ENCODE measurements at regions not wholly inside any gene's neighbourhood (a gene's known extent, or its start where the extent isn't known, plus 50 kb on each side); places are given as distances from the start of the nearest gene placed in this dataset.

- CTCF ChIA-PET: interaction anchor here (1.2 kb wide), 1 partner anchor 53 kb away, joined by 4 read pairs; no protein-coding TSS in a partner anchor
- Histone ChIP-seq H3K9me3 (ENCODE audit: control extremely low read depth in 1 of 5, control insufficient read depth in 4 of 5, insufficient read depth in 2 of 5, low read depth in 1 of 5, low read length in 4 of 5) (peaks cover 0 to 12% (median 2%) of the 10 kb centered on the region in 5 experiments), H3K27me3 (replicated peaks in 2 of 5; ENCODE audit: control insufficient read depth in 4 of 5, insufficient read depth in 5 of 5, low read length in 4 of 5) (no peaks in the 10 kb centered on the region), H3K36me3 (ENCODE audit: control insufficient read depth in 4 of 4, insufficient read depth in 4 of 4, low read length in 3 of 4) (no peaks in the 10 kb centered on the region), H3K27ac (ENCODE audit: insufficient read depth in 1 of 2, low read depth in 1 of 2, low read length in 2 of 2, poor library complexity in 1 of 2, severe bottlenecking in 2 of 2) (peak overlapping the region in 1 of 2 experiments; percentile 11), H3K4me3 (ENCODE audit: control insufficient read depth in 1 of 7, extremely low read depth in 1 of 7, insufficient read depth in 4 of 7, low read depth in 2 of 7, low read length in 6 of 7) (no peak overlapping the region), H3K4me1 (ENCODE audit: control extremely low read depth in 1 of 4, control insufficient read depth in 4 of 4, insufficient read depth in 4 of 4, low read length in 3 of 4) (peaks cover 0 to 34% (median 12%) of the 10 kb centered on the region in 4 experiments)
- POLR2A ChIA-PET: no interaction called here
- DNase-seq: peak; percentile 70 to 93 (median 89)
- WGBS (ENCODE audit: insufficient coverage): 0% methylated on average over 1 of the region's 3 CpGs
Measured at GRCh38 chr2:177098001-177098613, 114.5 kb upstream of the HNRNPA3 start.

GRCh38 chr2:177101930-177102329 lies 110.7 kb upstream of the HNRNPA3 start:
- CTCF ChIA-PET: interaction anchor here (1.1 kb wide), 1 partner anchor 93 kb away, joined by 3 read pairs; no protein-coding TSS in a partner anchor

GRCh38 chr2:177106212-177106611 lies 106.4 kb upstream of the HNRNPA3 start:
- Histone ChIP-seq H3K4me1 (ENCODE audit: control extremely low read depth in 1 of 4, control insufficient read depth in 4 of 4, insufficient read depth in 4 of 4, low read length in 3 of 4) (no peaks in the 10 kb centered on the region), H3K4me3 (ENCODE audit: control insufficient read depth in 1 of 7, extremely low read depth in 1 of 7, insufficient read depth in 4 of 7, low read depth in 2 of 7, low read length in 6 of 7) (no peak overlapping the region), H3K9me3 (ENCODE audit: control extremely low read depth in 1 of 5, control insufficient read depth in 4 of 5, insufficient read depth in 2 of 5, low read depth in 1 of 5, low read length in 4 of 5) (peaks cover 0 to 11% (median 2%) of the 10 kb centered on the region in 5 experiments), H3K27ac (ENCODE audit: insufficient read depth in 1 of 2, low read depth in 1 of 2, low read length in 2 of 2, poor library complexity in 1 of 2, severe bottlenecking in 2 of 2) (no peak overlapping the region), H3K36me3 (ENCODE audit: control insufficient read depth in 4 of 4, insufficient read depth in 4 of 4, low read length in 3 of 4) (no peaks in the 10 kb centered on the region), H3K27me3 (replicated peaks in 2 of 5; ENCODE audit: control insufficient read depth in 4 of 5, insufficient read depth in 5 of 5, low read length in 4 of 5) (no peaks in the 10 kb centered on the region)
- POLR2A ChIA-PET: no interaction called here
- CTCF ChIA-PET: no interaction called here
- WGBS (ENCODE audit: insufficient coverage): 100% methylated on average over 2 of the region's 2 CpGs
- DNase-seq: peak in 2 of 3 donors; percentile 12 to 32

More at GRCh38 chr2:177101930-177102329, 110.7 kb upstream of the HNRNPA3 start:
- H3K27ac ChIP-seq (ENCODE audit: insufficient read depth in 1 of 2, low read depth in 1 of 2, low read length in 2 of 2, poor library complexity in 1 of 2, severe bottlenecking in 2 of 2): no peak overlapping the region
- H3K36me3 ChIP-seq (ENCODE audit: control insufficient read depth in 4 of 4, insufficient read depth in 4 of 4, low read length in 3 of 4): no peaks in the 10 kb centered on the region
- no peak for DNase-seq
- H3K27me3 ChIP-seq (replicated peaks in 2 of 5; ENCODE audit: control insufficient read depth in 4 of 5, insufficient read depth in 5 of 5, low read length in 4 of 5): no peaks in the 10 kb centered on the region
- H3K4me3 ChIP-seq (ENCODE audit: control insufficient read depth in 1 of 7, extremely low read depth in 1 of 7, insufficient read depth in 4 of 7, low read depth in 2 of 7, low read length in 6 of 7): no peak overlapping the region
- H3K4me1 ChIP-seq (ENCODE audit: control extremely low read depth in 1 of 4, control insufficient read depth in 4 of 4, insufficient read depth in 4 of 4, low read length in 3 of 4): peaks cover 0 to 10% (median 6%) of the 10 kb centered on the region in 4 experiments
- peaks cover 0 to 15% (median 2%) of the 10 kb centered on the region in 5 experiments for H3K9me3 ChIP-seq (ENCODE audit: control extremely low read depth in 1 of 5, control insufficient read depth in 4 of 5, insufficient read depth in 2 of 5, low read depth in 1 of 5, low read length in 4 of 5)
- POLR2A ChIA-PET: no interaction called here

- CTCF ChIA-PET: interaction anchor here (1.0 to 2.1 kb wide), 6 partner anchors 12 to 295 kb away, joined by 3 to 7 read pairs (median 4); no protein-coding TSS in a partner anchor
- Histone ChIP-seq H3K4me3 (ENCODE audit: control insufficient read depth in 1 of 7, extremely low read depth in 1 of 7, insufficient read depth in 4 of 7, low read depth in 2 of 7, low read length in 6 of 7) (no peak overlapping the region), H3K36me3 (ENCODE audit: control insufficient read depth in 4 of 4, insufficient read depth in 4 of 4, low read length in 3 of 4) (no peaks in the 10 kb centered on the region), H3K4me1 (ENCODE audit: control extremely low read depth in 1 of 4, control insufficient read depth in 4 of 4, insufficient read depth in 4 of 4, low read length in 3 of 4) (no peaks in the 10 kb centered on the region), H3K27me3 (replicated peaks in 2 of 5; ENCODE audit: control insufficient read depth in 4 of 5, insufficient read depth in 5 of 5, low read length in 4 of 5) (no peaks in the 10 kb centered on the region), H3K9me3 (ENCODE audit: control extremely low read depth in 1 of 5, control insufficient read depth in 4 of 5, insufficient read depth in 2 of 5, low read depth in 1 of 5, low read length in 4 of 5) (no peaks in the 10 kb centered on the region), H3K27ac (ENCODE audit: insufficient read depth in 1 of 2, low read depth in 1 of 2, low read length in 2 of 2, poor library complexity in 1 of 2, severe bottlenecking in 2 of 2) (no peak overlapping the region)
- 100% methylated on average over 1 of the region's 2 CpGs for WGBS (ENCODE audit: insufficient coverage)
- POLR2A ChIA-PET: no interaction called here
- DNase-seq: no peak
Measured at GRCh38 chr2:177108890-177109289, 103.7 kb upstream of the HNRNPA3 start.

- no peaks in the 10 kb centered on the region for H3K36me3 ChIP-seq (ENCODE audit: control insufficient read depth in 4 of 4, insufficient read depth in 4 of 4, low read length in 3 of 4)
- CTCF ChIA-PET: no interaction called here
- WGBS (ENCODE audit: insufficient coverage): no CpG with 5 or more reads among the region's 5 CpGs
- no peak overlapping the region for H3K4me3 ChIP-seq (ENCODE audit: control insufficient read depth in 1 of 7, extremely low read depth in 1 of 7, insufficient read depth in 4 of 7, low read depth in 2 of 7, low read length in 6 of 7)
- no peak overlapping the region for H3K27ac ChIP-seq (ENCODE audit: insufficient read depth in 1 of 2, low read depth in 1 of 2, low read length in 2 of 2, poor library complexity in 1 of 2, severe bottlenecking in 2 of 2)
- H3K4me1 ChIP-seq (ENCODE audit: control extremely low read depth in 1 of 4, control insufficient read depth in 4 of 4, insufficient read depth in 4 of 4, low read length in 3 of 4): no peaks in the 10 kb centered on the region
- POLR2A ChIA-PET: no interaction called here
- DNase-seq: no peak
- H3K9me3 ChIP-seq (ENCODE audit: control extremely low read depth in 1 of 5, control insufficient read depth in 4 of 5, insufficient read depth in 2 of 5, low read depth in 1 of 5, low read length in 4 of 5): no peaks in the 10 kb centered on the region
- no peaks in the 10 kb centered on the region for H3K27me3 ChIP-seq (replicated peaks in 2 of 5; ENCODE audit: control insufficient read depth in 4 of 5, insufficient read depth in 5 of 5, low read length in 4 of 5)
Measured at GRCh38 chr2:177114712-177115111, 97.9 kb upstream of the HNRNPA3 start.

GRCh38 chr2:177117755-177118154 lies 94.8 kb upstream of the HNRNPA3 start:
- no peak for DNase-seq
- Histone ChIP-seq H3K27ac (ENCODE audit: insufficient read depth in 1 of 2, low read depth in 1 of 2, low read length in 2 of 2, poor library complexity in 1 of 2, severe bottlenecking in 2 of 2) (no peak overlapping the region), H3K9me3 (ENCODE audit: control extremely low read depth in 1 of 5, control insufficient read depth in 4 of 5, insufficient read depth in 2 of 5, low read depth in 1 of 5, low read length in 4 of 5) (no peaks in the 10 kb centered on the region), H3K4me3 (ENCODE audit: control insufficient read depth in 1 of 7, extremely low read depth in 1 of 7, insufficient read depth in 4 of 7, low read depth in 2 of 7, low read length in 6 of 7) (no peak overlapping the region), H3K4me1 (ENCODE audit: control extremely low read depth in 1 of 4, control insufficient read depth in 4 of 4, insufficient read depth in 4 of 4, low read length in 3 of 4) (no peaks in the 10 kb centered on the region), H3K27me3 (replicated peaks in 2 of 5; ENCODE audit: control insufficient read depth in 4 of 5, insufficient read depth in 5 of 5, low read length in 4 of 5) (no peaks in the 10 kb centered on the region), H3K36me3 (ENCODE audit: control insufficient read depth in 4 of 4, insufficient read depth in 4 of 4, low read length in 3 of 4) (no peaks in the 10 kb centered on the region)
- WGBS (ENCODE audit: insufficient coverage): no CpG with 5 or more reads among the region's 3 CpGs
- ChIA-PET POLR2A (no interaction called here), CTCF (no interaction called here)

GRCh38 chr2:177118636-177119035 lies 94.0 kb upstream of the HNRNPA3 start:
- Histone ChIP-seq H3K36me3 (ENCODE audit: control insufficient read depth in 4 of 4, insufficient read depth in 4 of 4, low read length in 3 of 4) (no peaks in the 10 kb centered on the region), H3K27ac (ENCODE audit: insufficient read depth in 1 of 2, low read depth in 1 of 2, low read length in 2 of 2, poor library complexity in 1 of 2, severe bottlenecking in 2 of 2) (no peak overlapping the region), H3K4me1 (ENCODE audit: control extremely low read depth in 1 of 4, control insufficient read depth in 4 of 4, insufficient read depth in 4 of 4, low read length in 3 of 4) (no peaks in the 10 kb centered on the region), H3K4me3 (ENCODE audit: control insufficient read depth in 1 of 7, extremely low read depth in 1 of 7, insufficient read depth in 4 of 7, low read depth in 2 of 7, low read length in 6 of 7) (no peak overlapping the region), H3K27me3 (replicated peaks in 2 of 5; ENCODE audit: control insufficient read depth in 4 of 5, insufficient read depth in 5 of 5, low read length in 4 of 5) (no peaks in the 10 kb centered on the region), H3K9me3 (ENCODE audit: control extremely low read depth in 1 of 5, control insufficient read depth in 4 of 5, insufficient read depth in 2 of 5, low read depth in 1 of 5, low read length in 4 of 5) (no peaks in the 10 kb centered on the region)
- CTCF ChIA-PET: no interaction called here
- POLR2A ChIA-PET: no interaction called here
- WGBS (ENCODE audit: insufficient coverage): 100% methylated on average over 2 of the region's 2 CpGs
- DNase-seq: no peak
